SU-DHL-6 (cell line): ENCODE measurements at regions not wholly inside any gene's neighbourhood (a gene's known extent, or its start where the extent isn't known, plus 50 kb on each side); places are given as distances from the start of the nearest gene placed in this dataset.

Experiments used
- EZH2phosphoT487 ChIP-seq: fragments of 200-600 bp; sonication (generic), shearing (Covaris generic); conservative IDR thresholded peaks from 2 replicates; pipeline ENCODE4 v1.6.1; 2018; ENCODE audit warnings: mild to moderate bottlenecking, antibody characterized with exemption, low read length, moderate library complexity, mixed read lengths
- TF ChIP-seq, protein P1 (sequence below): fragments of 200-600 bp; sonication (generic); IDR thresholded peaks from one replicate; pipeline ENCODE4 v1.5.1; 2017; ENCODE audit warnings: antibody characterized with exemption, mild to moderate bottlenecking, low read length, moderate library complexity; ENCODE audit not compliant: insufficient read depth, poor library complexity, severe bottlenecking

- TF ChIP-seq EZH2phosphoT487: no peak
- TF ChIP-seq, protein P1, sequence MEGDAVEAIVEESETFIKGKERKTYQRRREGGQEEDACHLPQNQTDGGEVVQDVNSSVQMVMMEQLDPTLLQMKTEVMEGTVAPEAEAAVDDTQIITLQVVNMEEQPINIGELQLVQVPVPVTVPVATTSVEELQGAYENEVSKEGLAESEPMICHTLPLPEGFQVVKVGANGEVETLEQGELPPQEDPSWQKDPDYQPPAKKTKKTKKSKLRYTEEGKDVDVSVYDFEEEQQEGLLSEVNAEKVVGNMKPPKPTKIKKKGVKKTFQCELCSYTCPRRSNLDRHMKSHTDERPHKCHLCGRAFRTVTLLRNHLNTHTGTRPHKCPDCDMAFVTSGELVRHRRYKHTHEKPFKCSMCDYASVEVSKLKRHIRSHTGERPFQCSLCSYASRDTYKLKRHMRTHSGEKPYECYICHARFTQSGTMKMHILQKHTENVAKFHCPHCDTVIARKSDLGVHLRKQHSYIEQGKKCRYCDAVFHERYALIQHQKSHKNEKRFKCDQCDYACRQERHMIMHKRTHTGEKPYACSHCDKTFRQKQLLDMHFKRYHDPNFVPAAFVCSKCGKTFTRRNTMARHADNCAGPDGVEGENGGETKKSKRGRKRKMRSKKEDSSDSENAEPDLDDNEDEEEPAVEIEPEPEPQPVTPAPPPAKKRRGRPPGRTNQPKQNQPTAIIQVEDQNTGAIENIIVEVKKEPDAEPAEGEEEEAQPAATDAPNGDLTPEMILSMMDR: no peak
Observed at GRCh38 chr9:27991221-27991620, 417.9 kb upstream of the C9orf72 start.
